H1 (cell line): ENCODE measurements at regions not wholly inside any gene's neighbourhood (a gene's known extent, or its start where the extent isn't known, plus 50 kb on each side); places are given as distances from the start of the nearest gene placed in this dataset.

Experiments
- CTCF ChIA-PET: fragments of 300-600 bp; sonication (Branson Sonifier 250); formaldehyde crosslinking; loops from one replicate; lab custom pipeline; 2021; ENCODE audit not compliant: partially characterized antibody; lab: Charles Lee
- POLR2A ChIA-PET: fragments of 300-600 bp; sonication (Branson Sonifier 250); formaldehyde crosslinking; loops from one replicate; lab custom pipeline; 2021; ENCODE audit warnings: inconsistent platforms; ENCODE audit not compliant: partially characterized antibody; lab: Charles Lee
- DNase-seq, 2 experiments: peaks; one replicate each; pipeline versions ENCODE4 v3.0.0 to v3.0.0-alpha.2; 2010 to 2022; ENCODE audit warnings: low spot score in 2 of 2, low read depth in 1 of 2, mixed read lengths in 1 of 2
- FAIRE-seq: peaks from 2 replicates; lab custom pipeline; 2011; peaks lifted over from hg19 to GRCh38; lab: Jason Lieb, UNC
- H2AFZ ChIP-seq: 2 replicates; pipeline ENCODE4 v1.8.1; 2012; ENCODE audit warnings: low read length, inconsistent platforms
- H2AK5ac ChIP-seq: 2 replicates; pipeline ENCODE4 v1.6.1; 2013; ENCODE audit warnings: low read depth, low read length
- H2BK120ac ChIP-seq: replicated peaks from 2 replicates; pipeline ENCODE3; 2013; ENCODE audit warnings: low read depth, low read length, inconsistent platforms
- H2BK12ac ChIP-seq: 2 replicates; pipeline ENCODE4 v1.6.1; 2013; ENCODE audit warnings: low read depth, low read length
- H2BK15ac ChIP-seq: 2 replicates; pipeline ENCODE4 v1.6.1; 2013; ENCODE audit warnings: low read length
- H2BK20ac ChIP-seq: 2 replicates; pipeline ENCODE4 v1.6.1; 2013; ENCODE audit warnings: low read length
- H2BK5ac ChIP-seq: 2 replicates; pipeline ENCODE4 v1.6.1; 2013; ENCODE audit warnings: low read depth, low read length
- H3K14ac ChIP-seq: 2 replicates; pipeline ENCODE4 v1.6.1; 2013; ENCODE audit warnings: inconsistent platforms; ENCODE audit not compliant: insufficient read length
- H3K18ac ChIP-seq: 2 replicates; pipeline ENCODE4 v1.6.1; 2013; ENCODE audit warnings: low read length; ENCODE audit errors: extremely low read depth
- H3K23ac ChIP-seq: 2 replicates; pipeline ENCODE4 v1.6.1; 2013; ENCODE audit warnings: inconsistent platforms; ENCODE audit not compliant: insufficient read length
- H3K23me2 ChIP-seq: 2 replicates; pipeline ENCODE4 v1.6.1; 2013; ENCODE audit warnings: low read depth, low read length
- H3K27ac ChIP-seq: 2 replicates; pipeline ENCODE4 v1.6.1; 2011; ENCODE audit warnings: low read depth, low read length, inconsistent platforms
- H3K27me3 ChIP-seq, 4 experiments: replicated peaks in 1 of 4; 1 replicate in 1 of 4; 2 replicates in 3 of 4; pipeline versions ENCODE4 v1.6.1 to v1.8.1; 2011 to 2013; ENCODE audit warnings: low read length in 3 of 4, mild to moderate bottlenecking in 3 of 4, inconsistent platforms in 2 of 4, mixed read lengths in 2 of 4, moderate library complexity in 1 of 4; ENCODE audit not compliant: control insufficient read depth in 3 of 4, insufficient read depth in 3 of 4; ENCODE audit errors: extremely low read depth in 1 of 4
- H3K36me3 ChIP-seq, 4 experiments: 2 replicates each; pipeline versions ENCODE4 v1.6.1 to v1.8.1; 2011 to 2013; ENCODE audit warnings: mild to moderate bottlenecking in 4 of 4, low read length in 3 of 4, moderate library complexity in 2 of 4, control low read depth in 1 of 4, inconsistent platforms in 1 of 4; ENCODE audit not compliant: insufficient read depth in 4 of 4, control insufficient read depth in 2 of 4
- H3K4ac ChIP-seq: replicated peaks from 2 replicates; pipeline ENCODE3; 2013; ENCODE audit warnings: low read length, low read depth, mixed read lengths, inconsistent platforms; ENCODE audit not compliant: insufficient read length
- H3K4me1 ChIP-seq, 4 experiments: replicated peaks in 1 of 4; 1 replicate in 1 of 4; 2 replicates in 3 of 4; pipeline versions ENCODE4 v1.6.1 to v1.8.1; 2011 to 2013; ENCODE audit warnings: low read length in 3 of 4, inconsistent platforms in 2 of 4, mixed read lengths in 1 of 4; ENCODE audit not compliant: insufficient read depth in 4 of 4, control insufficient read depth in 3 of 4
- H3K4me2 ChIP-seq, 2 experiments: 2 replicates each; pipeline versions ENCODE4 v1.6.1 to v1.8.1; 2011 to 2013; ENCODE audit warnings: low read depth in 2 of 2, low read length in 2 of 2, control low read depth in 1 of 2, inconsistent platforms in 1 of 2, mild to moderate bottlenecking in 1 of 2; ENCODE audit not compliant: insufficient read depth in 1 of 2
- H3K4me3 ChIP-seq, 4 experiments: fragments of 200-600, 300-600 bp in 1 of 4; sonication (generic), shearing (Covaris generic), sonication (Bioruptor Twin) in 1 of 4; 2 replicates each; pipeline versions ENCODE4 v1.5.1 to v1.8.1; 2011 to 2016; ENCODE audit warnings: low read length in 4 of 4, low read depth in 3 of 4, control low read depth in 2 of 4, inconsistent platforms in 2 of 4, mild to moderate bottlenecking in 2 of 4, mixed read lengths in 1 of 4, moderate library complexity in 1 of 4; ENCODE audit not compliant: insufficient read depth in 2 of 4; ENCODE audit errors: extremely low read depth in 1 of 4
- H3K56ac ChIP-seq: replicated peaks from 2 replicates; pipeline ENCODE3; 2013; ENCODE audit warnings: low read depth, mild to moderate bottlenecking, mixed read lengths, low read length, inconsistent platforms; ENCODE audit not compliant: insufficient read length
- H3K79me1 ChIP-seq: 2 replicates; pipeline ENCODE4 v1.6.1; 2013; ENCODE audit warnings: low read depth, low read length, control low read depth
- H3K79me2 ChIP-seq, 2 experiments: 2 replicates each; pipeline versions ENCODE4 v1.6.1 to v1.8.1; 2012 to 2013; ENCODE audit warnings: low read length in 2 of 2, mild to moderate bottlenecking in 2 of 2, inconsistent platforms in 1 of 2; ENCODE audit not compliant: insufficient read depth in 2 of 2, control insufficient read depth in 1 of 2
- H3K9ac ChIP-seq, 4 experiments: replicated peaks in 1 of 4; 1 replicate in 1 of 4; 2 replicates in 3 of 4; pipeline versions ENCODE4 v1.6.1 to v1.8.1; 2011 to 2013; ENCODE audit warnings: low read depth in 3 of 4, low read length in 3 of 4, control low read depth in 2 of 4, mild to moderate bottlenecking in 2 of 4, moderate library complexity in 2 of 4, inconsistent platforms in 1 of 4; ENCODE audit errors: extremely low read depth in 1 of 4
- H3K9me3 ChIP-seq, 2 experiments: 2 replicates each; pipeline versions ENCODE4 v1.6.1 to v1.8.1; 2012 to 2013; ENCODE audit warnings: mild to moderate bottlenecking in 2 of 2, moderate library complexity in 2 of 2, control low read depth in 1 of 2, inconsistent platforms in 1 of 2, low read depth in 1 of 2, low read length in 1 of 2, mixed read lengths in 1 of 2; ENCODE audit not compliant: insufficient read depth in 2 of 2
- H4K20me1 ChIP-seq, 2 experiments: replicated peaks in 1 of 2; 2 replicates each; pipeline versions ENCODE3 to v1.8.1; 2011 to 2013; ENCODE audit warnings: inconsistent platforms in 2 of 2, low read length in 2 of 2, mild to moderate bottlenecking in 1 of 2; ENCODE audit not compliant: insufficient read depth in 2 of 2, control insufficient read depth in 1 of 2
- H4K5ac ChIP-seq: 2 replicates; pipeline ENCODE4 v1.6.1; 2013; ENCODE audit warnings: low read length, low read depth, mixed read lengths, inconsistent platforms; ENCODE audit not compliant: insufficient read length
- H4K8ac ChIP-seq: 2 replicates; pipeline ENCODE4 v1.8.0; 2013; ENCODE audit warnings: mild to moderate bottlenecking, moderate library complexity, low read length, inconsistent platforms; ENCODE audit not compliant: insufficient read depth; ENCODE audit errors: extremely low read depth
- H4K91ac ChIP-seq: replicated peaks from 2 replicates; pipeline ENCODE3; 2013; ENCODE audit warnings: low read length, mixed read lengths, inconsistent platforms; ENCODE audit not compliant: insufficient read length
- ASH2L ChIP-seq: fragments of 200-600, 300-600 bp; sonication (generic); IDR thresholded peaks from one replicate; pipeline ENCODE4 v1.7.1; 2017; ENCODE audit warnings: low read length
- CBX8 ChIP-seq: fragments of 300-800, 300-1000 bp; sonication (generic); IDR thresholded peaks from 2 replicates; pipeline ENCODE4 v1.7.1; 2016; ENCODE audit warnings: low read depth, low read length, borderline replicate concordance
- CEBPB ChIP-seq: IDR thresholded peaks from 2 replicates; pipeline ENCODE4 v1.6.1; 2012; ENCODE audit warnings: low read depth, low read length
- CHD1 ChIP-seq: IDR thresholded peaks from 2 replicates; pipeline ENCODE4 v1.6.1; 2012; ENCODE audit warnings: low read depth, low read length, improper control_type of control experiment
- EP300 ChIP-seq, 2 experiments: IDR thresholded peaks; 1 replicate in 1 of 2; 2 replicates in 1 of 2; pipeline ENCODE4 v1.6.1; 2011 to 2012; ENCODE audit warnings: low read depth in 2 of 2, low read length in 2 of 2, mild to moderate bottlenecking in 2 of 2, borderline replicate concordance in 1 of 2, inconsistent platforms in 1 of 2, moderate library complexity in 1 of 2
- KDM5A ChIP-seq: fragments of 200-600 bp; IDR thresholded peaks from 2 replicates; pipeline ENCODE4 v1.7.1; 2012; ENCODE audit warnings: mild to moderate bottlenecking, low read length, inconsistent platforms, mixed read lengths
- MAX ChIP-seq: IDR thresholded peaks from 2 replicates; pipeline ENCODE4 v1.6.1; 2012; ENCODE audit warnings: inconsistent platforms
- NRF1 ChIP-seq: IDR thresholded peaks from 2 replicates; pipeline ENCODE4 v1.6.1; 2011; ENCODE audit warnings: mild to moderate bottlenecking, low read depth, low read length, improper control_type of control experiment
- POLR2AphosphoS5 ChIP-seq: IDR thresholded peaks from 2 replicates; pipeline ENCODE4 v1.6.1; 2011; ENCODE audit warnings: low read depth, low read length
- POU5F1 ChIP-seq: IDR thresholded peaks from 2 replicates; pipeline ENCODE4 v1.6.1; 2011; ENCODE audit warnings: low read depth, mild to moderate bottlenecking, low read length, moderate library complexity
- RAD21 ChIP-seq, 2 experiments: IDR thresholded peaks in 1 of 2; conservative IDR thresholded peaks in 1 of 2; 2 replicates each; pipeline ENCODE4 v1.6.1; 2011; ENCODE audit warnings: low read depth in 2 of 2, low read length in 2 of 2, improper control_type of control experiment in 1 of 2, inconsistent platforms in 1 of 2, mild to moderate bottlenecking in 1 of 2, moderate library complexity in 1 of 2
- RNF2 ChIP-seq: fragments of 200-900, 300-1000 bp; sonication (generic); IDR thresholded peaks from 2 replicates; pipeline ENCODE4 v1.7.1; 2016; ENCODE audit warnings: borderline replicate concordance, low read depth, mild to moderate bottlenecking, antibody characterized with exemption, low read length; ENCODE audit not compliant: poor library complexity, severe bottlenecking; ENCODE audit errors: missing control alignments
- SRF ChIP-seq: IDR thresholded peaks from 2 replicates; pipeline ENCODE4 v1.6.1; 2011; ENCODE audit warnings: mild to moderate bottlenecking, low read depth, low read length, moderate library complexity
- SUZ12 ChIP-seq: fragments of 200-600 bp; sonication (generic); IDR thresholded peaks from 2 replicates; pipeline ENCODE4 v1.6.1; 2012; ENCODE audit warnings: mild to moderate bottlenecking, inconsistent platforms, low read length, moderate library complexity, mixed read lengths
- WGBS, 2 experiments: shearing (Covaris generic) in 1 of 2; methylation state at CpG; one replicate each; pipeline versions ENCODE4 v1.1.6 to v1.1.7; 2013 to 2015; ENCODE audit warnings: low lambda C conversion rate in 2 of 2, mixed read lengths in 2 of 2, inconsistent platforms in 1 of 2, low coverage in 1 of 2, missing lambda C conversion rate in 1 of 2; ENCODE audit not compliant: insufficient replicate concordance in 2 of 2, insufficient coverage in 1 of 2, insufficient read length in 1 of 2; ENCODE audit errors: extremely low coverage in 1 of 2, missing lambda C conversion rate in 1 of 2; 5-methylcytosine and 5-hydroxymethylcytosine counted together

- Histone ChIP-seq H3K56ac (no peak overlapping the region), H2AFZ (no peak overlapping the region), H4K20me1 (no peaks in the 10 kb centered on the region), H3K4me2 (no peak overlapping the region), H4K91ac (no peak overlapping the region), H3K14ac (no peak overlapping the region), H3K9ac (no peak overlapping the region), H2BK5ac (no peak overlapping the region), H3K27ac (no peak overlapping the region), H3K4me3 (no peak overlapping the region), H4K8ac (no peak overlapping the region), H4K5ac (no peak overlapping the region), H2BK20ac (no peak overlapping the region), H3K27me3 (no peaks in the 10 kb centered on the region), H3K9me3 (no peaks in the 10 kb centered on the region; a peak in 1 of 4 replicates), H2AK5ac (no peak overlapping the region), H3K36me3 (no peaks in the 10 kb centered on the region), H3K4ac (no peak overlapping the region), H3K4me1 (no peaks in the 10 kb centered on the region; a peak in 1 of 7 replicates), H3K23me2 (no peaks in the 10 kb centered on the region; the same call in 1 of the 2 replicates), H2BK120ac (no peak overlapping the region), H2BK15ac (no peak overlapping the region), H3K23ac (no peak overlapping the region), H2BK12ac (no peak overlapping the region), H3K18ac (no peak overlapping the region), H3K79me2 (no peaks in the 10 kb centered on the region), H3K79me1 (no peaks in the 10 kb centered on the region)
- ChIA-PET POLR2A (no interaction called here), CTCF (interaction anchor here (0.6 to 0.7 kb wide), 2 partner anchors 50 to 142 kb away, joined by 4 read pairs; no protein-coding TSS in a partner anchor)
- FAIRE-seq = no peak
- 80% methylated on average over 1 of the region's 1 CpG; no CpG with 5 or more reads in 1 of the 2 experiments for WGBS, 2 experiments
- no peak for DNase-seq
- TF ChIP-seq KDM5A (no peak), SRF (no peak), POLR2AphosphoS5 (no peak), RNF2 (no peak), POU5F1 (no peak), CEBPB (no peak), MAX (no peak), ASH2L (no peak), NRF1 (no peak), SUZ12 (no peak), CBX8 (no peak), EP300 (IDR thresholded peaks at IDR 0.05; ENCODE audit: borderline replicate concordance in 1 of 2, low read depth in 2 of 2, low read length in 2 of 2) (no peak), RAD21 (IDR thresholded peaks at IDR 0.05 in 1 of 2, conservative IDR thresholded peaks at IDR 0.05 in 1 of 2; ENCODE audit: low read depth in 2 of 2, low read length in 2 of 2) (no peak), CHD1 (no peak)
These were observed 888.6 kb downstream of the GRID1 start for GRCh38 chr10:85477979-85478378.
